ENCODE measurements at regions not wholly inside any gene's neighbourhood (a gene's known extent, or its start where the extent isn't known, plus 50 kb on each side); places are given as distances from the start of the nearest gene placed in this dataset.

GRCh38 chrX:80331285-80331684 lies 89.0 kb upstream of the TENT5D start:
- no TSS peak for BruUV-seq (replicated peaks)
- POLR2A ChIA-PET = no interaction called here
- TF ChIP-seq, protein P1, sequence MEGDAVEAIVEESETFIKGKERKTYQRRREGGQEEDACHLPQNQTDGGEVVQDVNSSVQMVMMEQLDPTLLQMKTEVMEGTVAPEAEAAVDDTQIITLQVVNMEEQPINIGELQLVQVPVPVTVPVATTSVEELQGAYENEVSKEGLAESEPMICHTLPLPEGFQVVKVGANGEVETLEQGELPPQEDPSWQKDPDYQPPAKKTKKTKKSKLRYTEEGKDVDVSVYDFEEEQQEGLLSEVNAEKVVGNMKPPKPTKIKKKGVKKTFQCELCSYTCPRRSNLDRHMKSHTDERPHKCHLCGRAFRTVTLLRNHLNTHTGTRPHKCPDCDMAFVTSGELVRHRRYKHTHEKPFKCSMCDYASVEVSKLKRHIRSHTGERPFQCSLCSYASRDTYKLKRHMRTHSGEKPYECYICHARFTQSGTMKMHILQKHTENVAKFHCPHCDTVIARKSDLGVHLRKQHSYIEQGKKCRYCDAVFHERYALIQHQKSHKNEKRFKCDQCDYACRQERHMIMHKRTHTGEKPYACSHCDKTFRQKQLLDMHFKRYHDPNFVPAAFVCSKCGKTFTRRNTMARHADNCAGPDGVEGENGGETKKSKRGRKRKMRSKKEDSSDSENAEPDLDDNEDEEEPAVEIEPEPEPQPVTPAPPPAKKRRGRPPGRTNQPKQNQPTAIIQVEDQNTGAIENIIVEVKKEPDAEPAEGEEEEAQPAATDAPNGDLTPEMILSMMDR (IDR thresholded peaks at IDR 0.05; ENCODE audit: insufficient read depth in 1 of 2, low read depth in 1 of 2, low read length in 1 of 2, severe bottlenecking in 1 of 2, unreplicated experiment in 1 of 2) = no peak
- CTCF ChIA-PET = no interaction called here
- Histone ChIP-seq H3K36me3 (ENCODE audit: control insufficient read depth, insufficient read depth, low read length) (no peaks in the 10 kb centered on the region), H3K4me1 (no peaks in the 10 kb centered on the region), H3K4me3 (ENCODE audit: low read depth, low read length) (no peak overlapping the region), H3K27me3 (replicated peaks; ENCODE audit: control insufficient read depth, insufficient read depth, low read length) (no peaks in the 10 kb centered on the region), H3K9me3 (no peaks in the 10 kb centered on the region)
- H3K27me3 Mint-ChIP-seq (ENCODE audit: insufficient read depth, unreplicated experiment) = no peaks in the 10 kb centered on the region
- H3K36me3 Mint-ChIP-seq (ENCODE audit: insufficient read depth, unreplicated experiment) = no peaks in the 10 kb centered on the region
- H3K4me3 Mint-ChIP-seq (ENCODE audit: unreplicated experiment) = no peak overlapping the region
- intact Hi-C loops (cut with micrococcal nuclease; ENCODE audit: unreplicated experiment) = no loop called here
- no peak for DNase-seq
- no peaks in the 10 kb centered on the region for H3K4me1 Mint-ChIP-seq (ENCODE audit: low read depth, unreplicated experiment)
- no peak overlapping the region for H3K27ac Mint-ChIP-seq (ENCODE audit: unreplicated experiment)
- H3K9me3 Mint-ChIP-seq (ENCODE audit: unreplicated experiment) = no peaks in the 10 kb centered on the region

GRCh38 chrX:80334583-80334982 lies 85.7 kb upstream of the TENT5D start:
- intact Hi-C loops (cut with micrococcal nuclease; ENCODE audit: unreplicated experiment) = no loop called here
- Histone ChIP-seq H3K36me3 (ENCODE audit: control insufficient read depth, insufficient read depth, low read length) (no peaks in the 10 kb centered on the region), H3K9me3 (no peaks in the 10 kb centered on the region), H3K27me3 (replicated peaks; ENCODE audit: control insufficient read depth, insufficient read depth, low read length) (no peaks in the 10 kb centered on the region), H3K4me1 (no peaks in the 10 kb centered on the region), H3K4me3 (ENCODE audit: low read depth, low read length) (no peak overlapping the region)
- Mint-ChIP-seq H3K4me1 (ENCODE audit: low read depth, unreplicated experiment) (no peaks in the 10 kb centered on the region), H3K36me3 (ENCODE audit: insufficient read depth, unreplicated experiment) (no peaks in the 10 kb centered on the region), H3K9me3 (ENCODE audit: unreplicated experiment) (no peaks in the 10 kb centered on the region), H3K27ac (ENCODE audit: unreplicated experiment) (no peak overlapping the region), H3K4me3 (ENCODE audit: unreplicated experiment) (no peak overlapping the region), H3K27me3 (ENCODE audit: insufficient read depth, unreplicated experiment) (no peaks in the 10 kb centered on the region)
- TF ChIP-seq, protein P1 (IDR thresholded peaks at IDR 0.05; ENCODE audit: insufficient read depth in 1 of 2, low read depth in 1 of 2, low read length in 1 of 2, severe bottlenecking in 1 of 2, unreplicated experiment in 1 of 2) = no peak
- POLR2A ChIA-PET = no interaction called here
- no TSS peak for BruUV-seq (replicated peaks)
- CTCF ChIA-PET = no interaction called here
- DNase-seq = no peak

- intact Hi-C loops (cut with micrococcal nuclease; ENCODE audit: unreplicated experiment) = no loop called here
- Mint-ChIP-seq H3K9me3 (ENCODE audit: unreplicated experiment) (no peaks in the 10 kb centered on the region), H3K4me3 (ENCODE audit: unreplicated experiment) (no peak overlapping the region), H3K4me1 (ENCODE audit: low read depth, unreplicated experiment) (no peaks in the 10 kb centered on the region), H3K36me3 (ENCODE audit: insufficient read depth, unreplicated experiment) (no peaks in the 10 kb centered on the region), H3K27ac (ENCODE audit: unreplicated experiment) (no peak overlapping the region), H3K27me3 (ENCODE audit: insufficient read depth, unreplicated experiment) (no peaks in the 10 kb centered on the region)
- no peaks in the 10 kb centered on the region for H3K36me3 ChIP-seq (ENCODE audit: control insufficient read depth, insufficient read depth, low read length)
- DNase-seq = no peak
- H3K4me1 ChIP-seq = no peaks in the 10 kb centered on the region
- H3K27me3 ChIP-seq (replicated peaks; ENCODE audit: control insufficient read depth, insufficient read depth, low read length) = no peaks in the 10 kb centered on the region
- TF ChIP-seq, protein P1 (IDR thresholded peaks at IDR 0.05; ENCODE audit: insufficient read depth in 1 of 2, low read depth in 1 of 2, low read length in 1 of 2, severe bottlenecking in 1 of 2, unreplicated experiment in 1 of 2) = no peak
- POLR2A ChIA-PET = no interaction called here
- CTCF ChIA-PET = no interaction called here
- H3K9me3 ChIP-seq = no peaks in the 10 kb centered on the region
- no TSS peak for BruUV-seq (replicated peaks)
- no peak overlapping the region for H3K4me3 ChIP-seq (ENCODE audit: low read depth, low read length)
Measured at GRCh38 chrX:80335062-80335830, 85.0 kb upstream of the TENT5D start.
